ENCODE measurements at regions not wholly inside any gene's neighbourhood (a gene's known extent, or its start where the extent isn't known, plus 50 kb on each side); places are given as distances from the start of the nearest gene placed in this dataset.
A peak's percentile ranks its signal among the peaks of the same experiment; 100 is the strongest.

GRCh38 chr6:132060591-132060990 is 109.4 kb upstream of the CCN2 start:
- peak; percentile 36 to 70 for DNase-seq
- no peak overlapping the region for H3K4me3 ChIP-seq (ENCODE audit: low read length)
- peaks cover 8% of the 10 kb centered on the region for H3K4me1 ChIP-seq (ENCODE audit: control insufficient read depth, insufficient read depth, low read length)
- peak overlapping the region; percentile 26 for H3K27ac ChIP-seq (ENCODE audit: low read length)
- H3K27me3 ChIP-seq (ENCODE audit: control insufficient read depth, insufficient read depth, low read length): no peaks in the 10 kb centered on the region
- no peaks in the 10 kb centered on the region for H3K9me3 ChIP-seq (ENCODE audit: control insufficient read depth, low read depth, low read length)
- 50% methylated on average over 1 of the region's 4 CpGs for WGBS (ENCODE audit: insufficient coverage, low lambda C conversion rate)
- H3K36me3 ChIP-seq (ENCODE audit: control insufficient read depth, insufficient read depth, low read length): no peaks in the 10 kb centered on the region

DNA sequence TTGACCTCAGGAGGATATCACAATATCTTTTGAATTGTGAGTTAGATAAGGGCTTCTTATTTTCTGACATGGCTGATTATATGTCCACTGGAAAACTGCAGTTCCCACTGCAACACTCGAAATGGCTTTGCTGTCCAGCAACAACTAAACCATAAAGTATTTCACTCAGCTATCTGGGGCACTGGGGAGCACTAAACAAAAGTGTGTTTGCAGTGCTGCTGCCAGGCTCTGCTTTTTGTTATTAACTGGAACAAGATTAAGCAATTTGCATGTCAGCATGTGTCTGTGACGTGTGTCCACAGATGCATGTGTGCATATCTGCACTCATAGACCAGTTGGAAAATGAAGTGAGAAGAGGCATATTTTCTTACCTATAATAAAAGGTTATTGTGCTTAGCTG is 107.8 kb upstream of the CCN2 start:
- no CpG with 5 or more reads among the region's 2 CpGs for WGBS (ENCODE audit: insufficient coverage, low lambda C conversion rate)
- no peak for DNase-seq
- no peaks in the 10 kb centered on the region for H3K27me3 ChIP-seq (ENCODE audit: control insufficient read depth, insufficient read depth, low read length)
- no peaks in the 10 kb centered on the region for H3K36me3 ChIP-seq (ENCODE audit: control insufficient read depth, insufficient read depth, low read length)
- no peak overlapping the region for H3K4me3 ChIP-seq (ENCODE audit: low read length)
- H3K27ac ChIP-seq (ENCODE audit: low read length): no peak overlapping the region
- no peaks in the 10 kb centered on the region for H3K9me3 ChIP-seq (ENCODE audit: control insufficient read depth, low read depth, low read length)
- H3K4me1 ChIP-seq (ENCODE audit: control insufficient read depth, insufficient read depth, low read length): peaks cover 8% of the 10 kb centered on the region

- no peak overlapping the region for H3K27ac ChIP-seq (ENCODE audit: low read length)
- no peaks in the 10 kb centered on the region for H3K4me1 ChIP-seq (ENCODE audit: control insufficient read depth, insufficient read depth, low read length)
- H3K4me3 ChIP-seq (ENCODE audit: low read length): no peak overlapping the region
- no peaks in the 10 kb centered on the region for H3K27me3 ChIP-seq (ENCODE audit: control insufficient read depth, insufficient read depth, low read length)
- DNase-seq: no peak
- no peaks in the 10 kb centered on the region for H3K36me3 ChIP-seq (ENCODE audit: control insufficient read depth, insufficient read depth, low read length)
- H3K9me3 ChIP-seq (ENCODE audit: control insufficient read depth, low read depth, low read length): no peaks in the 10 kb centered on the region
- WGBS (ENCODE audit: insufficient coverage, low lambda C conversion rate): no CpG with 5 or more reads among the region's 3 CpGs
Measured at GRCh38 chr6:132054525-132054924, 103.4 kb upstream of the CCN2 start.

- WGBS (ENCODE audit: insufficient coverage, low lambda C conversion rate): 80% methylated on average over 2 of the region's 2 CpGs
- no peak for DNase-seq
- Histone ChIP-seq H3K27ac (ENCODE audit: low read length) (no peak overlapping the region), H3K9me3 (ENCODE audit: control insufficient read depth, low read depth, low read length) (no peaks in the 10 kb centered on the region), H3K4me3 (ENCODE audit: low read length) (no peak overlapping the region), H3K36me3 (ENCODE audit: control insufficient read depth, insufficient read depth, low read length) (no peaks in the 10 kb centered on the region), H3K27me3 (ENCODE audit: control insufficient read depth, insufficient read depth, low read length) (no peaks in the 10 kb centered on the region), H3K4me1 (ENCODE audit: control insufficient read depth, insufficient read depth, low read length) (no peaks in the 10 kb centered on the region)
Measured at GRCh38 chr6:132053511-132053910, 102.3 kb upstream of the CCN2 start.

GRCh38 chr6:132052096-132052495 is 100.9 kb upstream of the CCN2 start:
- Histone ChIP-seq H3K4me3 (ENCODE audit: low read length) (no peak overlapping the region), H3K27ac (ENCODE audit: low read length) (no peak overlapping the region), H3K4me1 (ENCODE audit: control insufficient read depth, insufficient read depth, low read length) (no peaks in the 10 kb centered on the region), H3K36me3 (ENCODE audit: control insufficient read depth, insufficient read depth, low read length) (no peaks in the 10 kb centered on the region), H3K9me3 (ENCODE audit: control insufficient read depth, low read depth, low read length) (no peaks in the 10 kb centered on the region), H3K27me3 (ENCODE audit: control insufficient read depth, insufficient read depth, low read length) (no peaks in the 10 kb centered on the region)
- WGBS (ENCODE audit: insufficient coverage, low lambda C conversion rate): 67% methylated on average over 1 of the region's 1 CpG
- no peak for DNase-seq

- no peak overlapping the region for H3K4me3 ChIP-seq (ENCODE audit: low read length)
- no peaks in the 10 kb centered on the region for H3K36me3 ChIP-seq (ENCODE audit: control insufficient read depth, insufficient read depth, low read length)
- H3K27me3 ChIP-seq (ENCODE audit: control insufficient read depth, insufficient read depth, low read length): no peaks in the 10 kb centered on the region
- DNase-seq: no peak
- H3K9me3 ChIP-seq (ENCODE audit: control insufficient read depth, low read depth, low read length): no peaks in the 10 kb centered on the region
- no CpG with 5 or more reads among the region's 1 CpG for WGBS (ENCODE audit: insufficient coverage, low lambda C conversion rate)
- H3K4me1 ChIP-seq (ENCODE audit: control insufficient read depth, insufficient read depth, low read length): no peaks in the 10 kb centered on the region
- H3K27ac ChIP-seq (ENCODE audit: low read length): no peak overlapping the region
Measured at GRCh38 chr6:132045877-132046276, 94.7 kb upstream of the CCN2 start.

DNA sequence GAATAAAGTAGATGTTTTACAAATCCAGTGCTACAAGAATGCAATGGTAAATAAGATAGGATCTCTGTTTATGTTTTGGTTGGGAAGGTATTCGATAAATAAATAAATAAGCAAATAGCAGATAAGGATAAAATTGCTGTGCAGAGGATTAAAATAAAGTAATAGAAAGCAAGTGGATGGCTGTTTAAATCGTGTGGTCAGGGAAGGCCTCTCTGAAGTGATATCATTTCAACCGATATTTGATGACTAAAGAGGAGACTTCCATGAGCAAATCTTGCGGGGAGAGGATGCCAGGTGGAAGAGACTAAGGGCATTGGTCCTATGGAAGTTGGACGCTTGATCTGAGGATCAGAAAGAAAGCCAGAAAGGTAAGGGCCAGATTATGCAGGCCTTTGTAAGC is 92.0 kb upstream of the CCN2 start:
- no peak overlapping the region for H3K27ac ChIP-seq (ENCODE audit: low read length)
- H3K36me3 ChIP-seq (ENCODE audit: control insufficient read depth, insufficient read depth, low read length): no peaks in the 10 kb centered on the region
- H3K4me3 ChIP-seq (ENCODE audit: low read length): no peak overlapping the region
- no peaks in the 10 kb centered on the region for H3K9me3 ChIP-seq (ENCODE audit: control insufficient read depth, low read depth, low read length)
- H3K4me1 ChIP-seq (ENCODE audit: control insufficient read depth, insufficient read depth, low read length): no peaks in the 10 kb centered on the region
- WGBS (ENCODE audit: insufficient coverage, low lambda C conversion rate): 93% methylated on average over 4 of the region's 5 CpGs
- DNase-seq: no peak
- no peaks in the 10 kb centered on the region for H3K27me3 ChIP-seq (ENCODE audit: control insufficient read depth, insufficient read depth, low read length)

GRCh38 chr6:132041706-132042105 is 90.5 kb upstream of the CCN2 start:
- no peak overlapping the region for H3K27ac ChIP-seq (ENCODE audit: low read length)
- WGBS (ENCODE audit: insufficient coverage, low lambda C conversion rate): 90% methylated on average over 2 of the region's 3 CpGs
- no peak for DNase-seq
- H3K27me3 ChIP-seq (ENCODE audit: control insufficient read depth, insufficient read depth, low read length): no peaks in the 10 kb centered on the region
- no peaks in the 10 kb centered on the region for H3K9me3 ChIP-seq (ENCODE audit: control insufficient read depth, low read depth, low read length)
- no peak overlapping the region for H3K4me3 ChIP-seq (ENCODE audit: low read length)
- no peaks in the 10 kb centered on the region for H3K36me3 ChIP-seq (ENCODE audit: control insufficient read depth, insufficient read depth, low read length)
- no peaks in the 10 kb centered on the region for H3K4me1 ChIP-seq (ENCODE audit: control insufficient read depth, insufficient read depth, low read length)

- no peaks in the 10 kb centered on the region for H3K9me3 ChIP-seq (ENCODE audit: control insufficient read depth, low read depth, low read length)
- H3K4me1 ChIP-seq (ENCODE audit: control insufficient read depth, insufficient read depth, low read length): no peaks in the 10 kb centered on the region
- no peak for DNase-seq
- WGBS (ENCODE audit: insufficient coverage, low lambda C conversion rate): no CpG with 5 or more reads among the region's 1 CpG
- no peaks in the 10 kb centered on the region for H3K27me3 ChIP-seq (ENCODE audit: control insufficient read depth, insufficient read depth, low read length)
- H3K4me3 ChIP-seq (ENCODE audit: low read length): no peak overlapping the region
- H3K36me3 ChIP-seq (ENCODE audit: control insufficient read depth, insufficient read depth, low read length): no peaks in the 10 kb centered on the region
- H3K27ac ChIP-seq (ENCODE audit: low read length): no peak overlapping the region
Measured at GRCh38 chr6:132028029-132028428, 76.9 kb upstream of the CCN2 start.

DNA sequence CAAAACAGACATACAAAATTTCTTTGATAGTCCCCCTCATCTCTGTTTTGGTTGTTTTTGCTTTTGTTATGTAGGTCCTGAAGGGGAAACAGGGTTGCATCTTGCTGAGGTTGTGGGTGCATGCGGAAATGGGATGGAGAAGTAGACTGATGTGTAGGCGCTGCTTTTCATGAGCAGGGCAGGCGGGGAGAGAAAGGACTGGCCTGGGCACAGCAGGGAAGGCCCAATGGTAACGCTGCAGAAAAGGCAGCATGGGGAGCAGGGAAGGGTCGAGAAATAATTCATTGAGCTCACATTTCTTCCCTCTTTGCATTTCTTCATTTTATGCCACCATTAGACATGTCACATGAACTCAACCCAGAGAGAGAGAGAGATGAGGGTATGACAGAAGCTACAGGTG is 74.3 kb upstream of the CCN2 start:
- H3K4me3 ChIP-seq (ENCODE audit: low read length): no peak overlapping the region
- DNase-seq: no peak
- no peaks in the 10 kb centered on the region for H3K9me3 ChIP-seq (ENCODE audit: control insufficient read depth, low read depth, low read length)
- no peaks in the 10 kb centered on the region for H3K36me3 ChIP-seq (ENCODE audit: control insufficient read depth, insufficient read depth, low read length)
- peaks cover 5% of the 10 kb centered on the region for H3K4me1 ChIP-seq (ENCODE audit: control insufficient read depth, insufficient read depth, low read length)
- WGBS (ENCODE audit: insufficient coverage, low lambda C conversion rate): 100% methylated on average over 2 of the region's 5 CpGs
- H3K27ac ChIP-seq (ENCODE audit: low read length): no peak overlapping the region
- no peaks in the 10 kb centered on the region for H3K27me3 ChIP-seq (ENCODE audit: control insufficient read depth, insufficient read depth, low read length)

DNA sequence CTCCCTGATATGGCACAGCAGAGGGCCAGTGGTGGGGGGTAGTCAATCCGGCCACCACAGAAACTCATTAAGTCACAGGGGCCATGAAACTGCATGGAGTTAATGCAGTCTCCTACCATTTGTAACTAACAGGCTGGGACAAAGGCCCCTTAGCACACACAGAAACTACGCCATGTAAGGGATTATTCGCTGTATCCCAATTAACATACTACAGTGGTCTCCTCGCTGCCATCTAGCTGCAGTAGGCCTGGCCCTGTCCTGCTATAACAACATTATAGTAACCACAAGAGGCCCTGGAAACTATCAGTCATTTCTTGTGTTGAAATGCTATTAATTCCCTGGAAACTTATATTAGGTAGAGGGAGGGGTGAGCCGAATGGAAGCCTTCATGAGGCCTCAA is 72.3 kb upstream of the CCN2 start:
- H3K27me3 ChIP-seq (ENCODE audit: control insufficient read depth, insufficient read depth, low read length): no peaks in the 10 kb centered on the region
- 80% methylated on average over 1 of the region's 5 CpGs for WGBS (ENCODE audit: insufficient coverage, low lambda C conversion rate)
- no peak for DNase-seq

More for the DNA sequence above, 72.3 kb upstream of the CCN2 start:
- Histone ChIP-seq H3K36me3 (ENCODE audit: control insufficient read depth, insufficient read depth, low read length) (no peaks in the 10 kb centered on the region), H3K9me3 (ENCODE audit: control insufficient read depth, low read depth, low read length) (no peaks in the 10 kb centered on the region), H3K4me1 (ENCODE audit: control insufficient read depth, insufficient read depth, low read length) (peaks cover 9% of the 10 kb centered on the region), H3K4me3 (ENCODE audit: low read length) (no peak overlapping the region), H3K27ac (ENCODE audit: low read length) (no peak overlapping the region)

Data from large intestine (tissue), 3 donors.